NCI-H1105 treated with DMSO at 0.1 percent for 48 hours (cell line): ENCODE measurements at regions not wholly inside any gene's neighbourhood (a gene's known extent, or its start where the extent isn't known, plus 50 kb on each side); places are given as distances from the start of the nearest gene placed in this dataset.

ENCODE experiments used
- DNase-seq: peaks from one replicate; lab custom pipeline; 2025; lab: John Stamatoyannopoulos, UW

DNA sequence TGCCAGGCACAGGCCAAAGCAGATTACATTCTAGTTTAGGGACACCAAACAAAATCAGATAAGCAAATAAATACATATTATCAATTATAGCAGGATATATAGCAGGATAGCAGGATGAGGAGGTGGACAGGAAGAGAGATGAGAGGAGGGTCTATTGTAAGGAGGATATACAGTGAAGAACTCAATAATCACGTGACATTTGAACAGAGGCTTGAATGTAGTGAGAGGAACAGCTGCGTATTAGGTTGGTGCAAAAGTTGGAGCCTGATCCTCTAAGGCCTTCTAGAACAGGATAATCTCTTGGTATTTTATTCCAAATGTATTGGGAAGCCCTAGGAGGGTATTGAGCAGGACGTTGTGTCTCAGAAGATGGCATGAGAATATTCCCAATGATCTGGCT lies 136.7 kb downstream of the CYLD start:
- no peak for DNase-seq

DNA sequence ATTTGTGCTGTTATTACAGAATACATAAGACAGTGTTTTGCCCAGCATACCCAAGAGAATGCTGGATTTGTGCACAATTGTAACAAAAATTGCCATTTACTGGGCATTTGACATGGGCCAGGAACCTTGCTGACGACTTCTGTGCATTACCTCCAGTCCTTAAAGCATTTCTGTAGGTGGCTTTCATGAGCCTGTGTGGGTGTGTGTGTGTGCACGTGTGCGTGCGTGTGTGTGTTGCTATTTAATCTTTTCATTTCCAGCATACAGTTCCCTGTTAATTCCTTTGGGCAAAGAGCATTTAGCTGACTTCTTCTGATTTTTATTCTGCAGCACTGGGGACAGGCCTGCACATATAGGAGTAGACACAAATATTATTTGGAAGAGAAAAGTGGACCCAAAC lies 134.4 kb downstream of the CYLD start:
- DNase-seq: no peak

DNA sequence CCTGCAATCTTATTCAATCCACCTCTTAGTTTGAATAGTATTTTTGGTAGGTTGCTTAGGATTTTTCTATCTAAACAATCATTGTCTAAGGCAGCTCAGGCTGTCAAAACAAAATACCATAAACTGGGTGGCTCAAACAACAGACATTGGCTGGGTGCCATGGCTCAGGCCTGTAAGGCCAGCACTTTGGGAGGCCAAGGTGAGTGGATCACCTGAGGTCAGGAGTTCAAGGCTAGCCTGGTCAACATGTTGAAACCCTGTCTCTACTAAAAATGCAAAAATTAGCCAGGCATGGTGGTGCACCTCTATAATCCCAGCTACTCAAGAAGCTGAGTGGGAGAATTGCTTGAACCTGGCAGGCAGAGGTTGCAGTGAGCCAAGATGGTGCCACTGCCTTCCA lies 126.7 kb downstream of the CYLD start:
- no peak for DNase-seq

- DNase-seq: no peak
Measured at GRCh38 chr16:50866806-50867205, 124.9 kb downstream of the CYLD start.

- no peak for DNase-seq
Measured at GRCh38 chr16:50864386-50864785, 122.5 kb downstream of the CYLD start.

DNA sequence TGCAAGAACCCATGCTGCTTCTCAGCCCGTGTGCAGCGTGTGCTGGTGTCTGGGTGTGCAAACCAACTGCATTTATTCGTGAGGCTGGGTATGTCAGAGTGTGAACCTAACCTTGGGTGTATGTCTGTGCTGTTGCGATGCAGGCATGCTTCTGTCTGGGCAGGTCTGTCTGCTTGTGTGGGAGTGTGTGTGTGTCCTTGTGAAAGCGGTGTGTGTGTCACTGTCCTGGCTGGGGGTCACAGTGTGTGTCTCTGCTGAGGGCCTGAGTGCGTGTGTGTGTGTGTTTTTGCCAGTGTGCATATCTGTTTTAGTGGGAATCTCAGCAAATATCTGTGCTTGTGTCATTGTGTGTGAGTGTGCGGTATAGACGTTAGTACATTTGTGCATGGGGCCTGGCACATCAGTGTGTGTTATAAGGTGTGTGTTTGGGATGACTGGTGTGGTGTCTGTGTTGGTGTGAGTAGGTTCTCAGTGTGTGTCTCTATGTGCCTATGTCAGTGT lies 121.8 kb downstream of the CYLD start:
- DNase-seq: no peak

GRCh38 chr16:50862818-50863643 lies 121.1 kb downstream of the CYLD start:
- no peak for DNase-seq

DNA sequence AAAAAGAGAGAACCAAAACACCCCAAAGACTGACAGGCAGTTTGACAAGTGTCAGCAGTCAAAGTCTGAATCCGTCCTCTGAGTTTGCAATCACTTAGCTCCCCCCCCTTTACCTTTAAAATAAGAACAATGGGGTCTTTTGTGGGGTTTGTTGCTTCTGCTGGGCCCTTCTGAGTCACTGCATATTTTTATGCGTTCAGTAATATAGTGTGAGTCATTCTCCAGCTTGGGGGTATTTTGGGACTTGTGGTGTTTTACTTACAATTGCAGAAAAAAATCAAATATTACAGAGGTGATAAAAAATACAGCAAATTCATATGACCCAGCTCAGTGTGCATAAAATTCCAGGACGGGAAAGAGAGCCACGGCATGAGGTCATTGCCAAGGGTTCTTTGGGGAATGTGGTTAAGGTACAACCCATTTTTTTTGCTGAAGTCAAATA lies 120.1 kb downstream of the CYLD start:
- DNase-seq: no peak

DNA sequence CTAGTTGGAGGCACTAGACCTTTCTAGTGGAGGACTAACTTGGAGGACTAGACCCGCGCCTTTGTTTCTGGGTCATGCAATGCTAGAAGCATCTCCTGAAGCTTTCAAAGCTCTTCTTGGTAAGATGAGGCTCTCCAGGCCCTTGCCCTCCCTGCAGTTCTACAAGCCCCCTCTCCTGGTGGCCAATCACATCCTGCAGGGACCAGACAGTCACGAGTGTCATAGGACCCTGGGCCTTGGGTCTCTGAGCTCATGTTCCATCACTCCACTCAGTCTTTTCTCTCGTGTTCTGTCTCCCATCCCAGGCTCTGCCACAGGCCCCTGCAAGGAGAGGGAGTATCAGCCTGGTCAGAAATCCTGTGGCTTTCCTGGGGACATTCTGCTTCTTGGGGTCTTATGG lies 119.6 kb downstream of the CYLD start:
- DNase-seq: no peak

GRCh38 chr16:50859628-50860360 lies 117.9 kb downstream of the CYLD start:
- no peak for DNase-seq

- DNase-seq: no peak
Measured at GRCh38 chr16:50858877-50859627, 117.2 kb downstream of the CYLD start.

DNA sequence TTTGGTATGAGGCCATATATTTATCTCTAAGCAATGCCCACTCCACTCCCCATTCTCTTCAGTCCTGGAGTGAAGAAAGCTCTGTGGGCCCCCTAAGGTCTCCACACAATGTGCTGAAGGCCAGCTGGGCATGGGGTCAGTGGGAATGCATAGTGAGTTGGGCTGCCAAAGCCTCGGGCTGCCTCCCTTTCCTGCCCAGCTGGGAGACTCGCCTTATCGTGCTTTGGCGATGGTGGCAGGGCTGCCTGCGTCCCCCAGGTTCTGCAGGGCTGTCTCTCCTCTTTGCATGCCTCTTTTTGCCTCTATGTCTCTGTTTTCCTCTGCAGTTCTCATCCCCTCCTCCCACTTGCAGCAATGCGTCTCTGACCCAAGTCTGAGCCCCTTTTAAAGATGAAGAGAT lies 116.5 kb downstream of the CYLD start:
- no peak for DNase-seq

DNA sequence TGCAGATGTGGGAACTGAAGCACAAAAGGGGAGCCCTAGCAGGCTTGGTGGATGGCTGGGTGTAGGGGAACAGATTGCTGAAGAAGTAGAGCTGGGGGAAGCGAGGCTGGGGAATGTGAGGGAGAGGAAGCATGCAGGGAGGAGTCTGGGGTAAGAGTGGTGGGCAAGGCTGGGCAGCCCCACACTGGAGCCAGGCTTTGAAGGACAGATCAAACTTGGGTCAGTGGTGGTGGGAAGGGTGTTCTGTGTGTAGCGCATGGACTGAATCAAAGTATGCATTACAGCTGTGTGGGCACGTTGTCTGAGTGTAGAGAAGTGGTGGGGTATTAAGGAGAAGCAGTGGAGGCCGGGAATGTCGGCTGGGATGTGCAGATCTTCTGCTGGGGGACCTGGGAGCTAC lies 116.0 kb downstream of the CYLD start:
- no peak for DNase-seq

- DNase-seq: no peak
Measured at GRCh38 chr16:50856991-50857390, 115.1 kb downstream of the CYLD start.

- DNase-seq: no peak
Measured at GRCh38 chr16:50853329-50853728, 111.4 kb downstream of the CYLD start.
